ENCODE measurements at regions not wholly inside any gene's neighbourhood (a gene's known extent, or its start where the extent isn't known, plus 50 kb on each side); places are given as distances from the start of the nearest gene placed in this dataset.

GRCh38 chr5:54646356-54647101, 129.0 kb downstream of the SNX18 start:
- intact Hi-C loops (cut with DNase I): loop anchor here (10.0 kb wide), 1 partner anchor 122 kb away; no protein-coding TSS in a partner anchor
- DNase-seq (ENCODE audit: low spot score): peak; percentile 78
- peak; percentile 92 for ATAC-seq

DNA sequence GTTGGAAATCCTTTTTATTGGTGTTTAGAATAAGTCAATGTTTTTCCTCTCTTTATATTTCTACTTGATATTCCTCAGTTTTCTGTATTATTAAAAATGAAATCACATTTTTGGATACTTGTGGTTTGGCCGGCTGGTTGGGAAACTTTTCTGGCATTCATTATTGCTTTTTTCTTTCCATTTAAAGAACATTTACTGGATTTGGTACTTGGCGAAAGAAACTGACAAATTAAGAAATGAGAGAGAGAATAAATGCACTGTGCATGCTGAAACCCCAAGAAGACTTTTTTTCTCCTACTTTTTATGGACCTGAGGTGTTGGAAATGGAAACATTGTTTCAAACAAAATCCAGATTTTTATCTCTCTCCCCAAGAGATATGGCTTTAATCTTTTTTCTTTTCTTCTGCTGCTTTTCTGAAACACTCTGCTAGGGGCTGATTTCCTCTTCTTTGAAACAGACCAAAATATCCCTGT, 128.4 kb downstream of the SNX18 start:
- ATAC-seq (peak; percentile 49), DNase-seq (ENCODE audit: low spot score) (no peak)
- intact Hi-C loops (cut with DNase I): loop anchor here (10.0 kb wide), 1 partner anchor 121 kb away; no protein-coding TSS in a partner anchor

GRCh38 chr5:54644226-54644625, 126.7 kb downstream of the SNX18 start:
- ATAC-seq: no peak
- intact Hi-C loops (cut with DNase I): loop anchor here (5.0 to 10.0 kb wide), 2 partner anchors 119 to 1617 kb away; no protein-coding TSS in a partner anchor
- no peak for DNase-seq (ENCODE audit: low spot score)

GRCh38 chr5:54643685-54644106, 126.1 kb downstream of the SNX18 start:
- intact Hi-C loops (cut with DNase I): loop anchor here (5.0 to 10.0 kb wide), 2 partner anchors 119 to 1616 kb away; no protein-coding TSS in a partner anchor
- no peak for ATAC-seq
- DNase-seq (ENCODE audit: low spot score): no peak

DNA sequence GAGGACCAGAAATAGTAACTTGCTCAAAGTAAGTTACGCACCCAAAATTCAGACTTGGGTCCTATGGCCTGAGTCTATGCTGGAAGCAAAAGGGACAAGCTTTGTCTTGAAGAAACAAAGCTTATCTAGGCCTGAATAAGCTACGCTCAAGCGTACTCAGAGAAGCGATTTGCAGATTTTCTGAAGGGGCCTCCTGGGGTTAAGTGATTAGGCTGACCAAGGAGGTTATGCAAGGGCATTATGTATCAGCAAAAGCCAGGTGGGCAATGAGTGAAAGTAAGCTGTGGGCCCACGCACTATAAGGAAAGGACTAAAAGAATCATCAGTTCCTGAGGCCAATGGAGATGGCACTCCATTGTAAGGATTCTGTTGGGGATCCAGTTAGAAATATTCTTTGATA, 122.1 kb downstream of the SNX18 start:
- DNase-seq (ENCODE audit: low spot score) (no peak), ATAC-seq (no peak)
- intact Hi-C loops (cut with DNase I): loop anchor here (5.0 to 10.0 kb wide), 2 partner anchors 115 to 1612 kb away; no protein-coding TSS in a partner anchor

DNA sequence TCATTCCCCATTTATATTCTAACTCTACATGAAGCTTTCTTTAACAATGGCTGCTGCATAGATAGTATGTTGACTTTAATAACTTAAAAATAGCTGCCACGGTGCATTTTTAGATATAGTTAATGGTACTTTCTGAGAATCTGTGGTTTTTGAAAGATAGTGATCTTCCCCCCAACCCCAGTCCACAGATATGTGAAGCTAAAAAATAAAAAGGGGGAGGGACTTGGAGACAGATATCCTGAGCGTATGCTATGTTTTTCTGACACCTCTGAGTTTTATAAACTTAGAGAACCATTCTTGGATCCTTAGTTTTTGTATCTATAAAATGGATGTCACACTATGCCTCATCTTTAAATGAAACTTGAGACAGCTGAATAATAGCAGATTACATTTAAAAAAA, 120.5 kb downstream of the SNX18 start:
- intact Hi-C loops (cut with DNase I): no loop called here
- ATAC-seq (no peak), DNase-seq (ENCODE audit: low spot score) (no peak)

GRCh38 chr5:54637654-54638053, 120.1 kb downstream of the SNX18 start:
- no peak for DNase-seq (ENCODE audit: low spot score)
- intact Hi-C loops (cut with DNase I): no loop called here
- ATAC-seq: peak; percentile 81

- ATAC-seq: no peak
- intact Hi-C loops (cut with DNase I): no loop called here
- no peak for DNase-seq (ENCODE audit: low spot score)
Observed at GRCh38 chr5:54634089-54634488, 116.5 kb downstream of the SNX18 start.

GRCh38 chr5:54632131-54632701, 114.7 kb downstream of the SNX18 start:
- ATAC-seq: peak; percentile 62
- no peak for DNase-seq (ENCODE audit: low spot score)
- intact Hi-C loops (cut with DNase I): no loop called here

DNA sequence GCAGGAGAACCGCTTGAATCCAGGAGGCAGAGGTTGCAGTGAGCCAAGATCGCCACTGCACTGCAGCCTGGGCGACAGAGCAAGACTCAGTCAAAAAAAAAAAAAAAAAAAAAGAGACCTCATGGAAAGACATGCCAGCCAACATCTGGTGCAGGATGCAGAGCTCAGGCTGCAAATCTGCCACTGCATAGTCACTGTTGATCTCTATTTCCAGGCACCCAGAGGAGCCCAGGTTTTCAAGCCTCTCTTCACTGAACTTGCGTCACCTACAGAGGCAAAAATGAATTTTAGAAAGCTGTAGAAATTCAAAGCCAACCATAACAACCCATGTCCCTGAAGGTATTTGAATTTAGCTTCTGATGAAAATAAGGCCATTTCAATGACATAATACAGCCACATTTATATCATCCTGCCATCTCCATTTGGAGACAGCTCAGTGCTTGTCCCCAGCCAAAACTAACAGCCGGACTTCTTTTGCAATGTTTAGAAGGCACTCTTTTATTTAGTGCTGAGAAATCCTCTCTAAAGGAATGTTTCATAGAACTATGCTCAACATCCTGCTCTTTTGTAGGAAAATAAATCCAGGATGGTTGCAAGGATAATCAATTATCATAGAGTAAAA, 113.3 kb downstream of the SNX18 start:
- intact Hi-C loops (cut with DNase I): no loop called here
- ATAC-seq (peak; percentile 93), DNase-seq (ENCODE audit: low spot score) (no peak)

DNA sequence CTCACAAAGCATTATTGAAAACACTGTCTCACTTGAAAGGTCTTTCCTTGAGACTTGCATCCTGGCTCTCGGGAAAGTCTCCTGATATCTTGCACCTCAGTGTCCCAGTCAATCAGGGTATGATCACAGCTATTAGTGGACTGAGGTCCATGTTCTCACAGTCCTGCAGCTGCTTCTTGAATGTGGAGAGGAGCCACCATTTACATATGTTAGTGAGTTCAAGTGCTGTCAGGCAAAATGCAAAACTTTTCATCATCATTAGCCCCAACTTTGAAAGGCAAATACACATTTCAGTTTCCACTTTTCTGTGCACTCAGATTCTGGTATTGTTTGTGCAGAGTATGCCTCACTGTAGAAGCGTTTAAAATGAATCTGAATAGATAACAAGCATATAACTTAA, 111.6 kb downstream of the SNX18 start:
- intact Hi-C loops (cut with DNase I): no loop called here
- ATAC-seq (no peak), DNase-seq (ENCODE audit: low spot score) (no peak)

DNA sequence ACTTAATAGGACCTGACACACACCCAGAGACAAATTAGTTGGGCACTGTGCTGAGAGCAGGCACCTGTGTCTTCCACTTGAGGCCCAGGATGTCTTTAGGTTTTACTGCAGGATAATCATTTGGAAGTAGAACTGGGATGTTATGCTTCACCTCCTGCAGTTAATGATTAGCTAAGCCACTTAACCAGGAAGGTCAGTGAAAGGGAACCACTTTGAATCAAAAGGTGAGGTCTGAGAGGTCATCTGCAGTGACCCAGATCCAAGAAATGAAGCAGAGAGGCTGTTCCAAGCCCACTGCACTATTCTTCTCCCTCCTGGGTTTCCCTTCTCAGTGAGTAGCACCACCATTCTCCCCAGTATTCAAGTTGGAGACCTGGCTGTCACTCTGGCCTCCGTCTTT, 110.5 kb downstream of the SNX18 start:
- intact Hi-C loops (cut with DNase I): no loop called here
- no peak for ATAC-seq
- no peak for DNase-seq (ENCODE audit: low spot score)

- no peak for DNase-seq (ENCODE audit: low spot score)
- no peak for ATAC-seq
- intact Hi-C loops (cut with DNase I): no loop called here
Observed at GRCh38 chr5:54626407-54626806, 108.8 kb downstream of the SNX18 start.

DNA sequence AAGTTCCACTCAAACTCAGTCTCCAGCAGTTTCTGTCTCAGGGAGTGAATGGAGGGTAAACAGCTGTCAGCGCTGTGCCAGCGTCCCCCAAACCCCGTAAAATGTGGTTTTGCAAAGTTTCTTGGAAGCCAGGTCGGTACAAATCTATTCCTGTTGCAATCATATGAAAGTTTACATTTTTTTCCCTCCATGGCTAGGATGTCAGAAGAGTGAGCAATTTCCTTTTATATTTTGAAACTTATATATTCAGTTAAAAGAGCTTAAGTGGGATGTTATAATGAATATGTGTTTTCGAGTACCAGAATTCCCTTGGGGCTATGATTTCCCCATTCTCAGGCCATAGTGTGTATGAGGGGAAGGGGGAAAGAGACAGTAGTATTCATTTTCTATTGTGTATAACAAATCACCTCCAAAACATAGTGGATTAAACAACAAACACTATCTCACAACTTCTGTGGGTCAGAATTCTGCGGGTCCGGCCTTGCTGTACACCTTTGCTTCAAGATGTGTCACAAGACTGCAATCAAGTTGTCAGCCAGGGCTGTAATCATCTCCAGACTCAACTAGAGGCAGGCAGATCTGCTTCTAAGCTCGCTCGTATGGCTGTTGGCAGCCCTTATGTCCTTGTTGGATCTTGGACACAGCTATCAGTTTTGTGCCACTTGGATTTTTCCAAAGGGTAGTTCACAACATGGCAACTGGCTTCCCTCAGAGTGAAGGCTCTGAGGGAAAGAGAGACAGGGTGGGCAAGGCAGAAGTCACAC, 107.4 kb downstream of the SNX18 start:
- DNase-seq (ENCODE audit: low spot score): no peak
- intact Hi-C loops (cut with DNase I): no loop called here
- no peak for ATAC-seq

GRCh38 chr5:54621709-54622108, 104.2 kb downstream of the SNX18 start:
- ATAC-seq: no peak
- intact Hi-C loops (cut with DNase I): no loop called here
- DNase-seq (ENCODE audit: low spot score): no peak

GRCh38 chr5:54621048-54621447, 103.5 kb downstream of the SNX18 start:
- intact Hi-C loops (cut with DNase I): no loop called here
- ATAC-seq (no peak), DNase-seq (ENCODE audit: low spot score) (no peak)

- no peak for DNase-seq (ENCODE audit: low spot score)
- intact Hi-C loops (cut with DNase I): no loop called here
- ATAC-seq: no peak
Observed at GRCh38 chr5:54620141-54620933, 102.8 kb downstream of the SNX18 start.

DNA sequence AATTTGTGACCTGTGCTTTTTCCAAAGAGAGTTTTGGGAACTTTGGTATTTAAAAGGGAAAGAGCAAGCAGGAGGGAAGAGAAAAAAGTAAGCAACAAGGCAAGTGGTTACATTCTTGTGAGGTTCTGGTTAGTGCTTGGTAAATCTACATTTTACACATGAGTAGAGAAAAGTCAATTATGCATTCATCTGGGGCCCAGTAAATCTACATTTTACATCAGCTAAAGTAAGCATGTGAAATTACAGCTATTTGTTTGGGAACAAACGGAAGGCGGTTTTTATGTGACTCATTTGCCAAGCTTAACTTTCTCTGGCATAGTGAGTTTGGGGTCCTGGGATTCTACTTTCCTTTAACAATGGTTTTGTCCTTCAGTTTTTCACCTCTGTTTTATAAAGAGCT, 102.2 kb downstream of the SNX18 start:
- DNase-seq (ENCODE audit: low spot score) (no peak), ATAC-seq (no peak)
- intact Hi-C loops (cut with DNase I): no loop called here

Measured in sciatic nerve (tissue), 2 donors.